ENCODE measurements at regions not wholly inside any gene's neighbourhood (a gene's known extent, or its start where the extent isn't known, plus 50 kb on each side); places are given as distances from the start of the nearest gene placed in this dataset.

- no peak for TF ChIP-seq SUZ12 (IDR thresholded peaks at IDR 0.05)
- no peak for TF ChIP-seq PKNOX1 (IDR thresholded peaks at IDR 0.05)
- TF ChIP-seq BHLHE40 (IDR thresholded peaks at IDR 0.05; ENCODE audit: borderline replicate concordance) = no peak
- no peak for TF ChIP-seq HDGF (IDR thresholded peaks at IDR 0.05; ENCODE audit: borderline replicate concordance)
- TF ChIP-seq FOXK2 (IDR thresholded peaks at IDR 0.05) = no peak
- no peak for TF ChIP-seq ELF4 (IDR thresholded peaks at IDR 0.05)
- no peak for TF ChIP-seq TARDBP (IDR thresholded peaks at IDR 0.05)
- TF ChIP-seq ARNT (IDR thresholded peaks at IDR 0.05) = no peak
- no peak for TF ChIP-seq FOXA1 (IDR thresholded peaks at IDR 0.05)
- TF ChIP-seq L3MBTL2 (conservative IDR thresholded peaks at IDR 0.05) = no peak
- no peak for TF ChIP-seq LEF1 (IDR thresholded peaks at IDR 0.05; ENCODE audit: borderline replicate concordance)
- ChIA-PET CTCF (no interaction called here), POLR2A (no interaction called here)
- no peak for DNase-seq (ENCODE audit: extremely low spot score)
Measured at GRCh38 chr2:60365556-60365955, 187.9 kb downstream of the BCL11A start.

- no peak for DNase-seq (ENCODE audit: extremely low spot score)
- no peak for TF ChIP-seq SUZ12 (IDR thresholded peaks at IDR 0.05)
- TF ChIP-seq L3MBTL2 (conservative IDR thresholded peaks at IDR 0.05) = no peak
- no peak for TF ChIP-seq FOXM1 (IDR thresholded peaks at IDR 0.05; ENCODE audit: borderline replicate concordance)
- no peak for TF ChIP-seq BHLHE40 (IDR thresholded peaks at IDR 0.05; ENCODE audit: borderline replicate concordance)
- no peak for TF ChIP-seq FOXA1 (IDR thresholded peaks at IDR 0.05)
- no peak for TF ChIP-seq FOXK2 (IDR thresholded peaks at IDR 0.05)
- TF ChIP-seq NFRKB (IDR thresholded peaks at IDR 0.05) = no peak
- no peak for TF ChIP-seq CTBP1 (IDR thresholded peaks at IDR 0.05; ENCODE audit: borderline replicate concordance)
- no peak for TF ChIP-seq SP1 (IDR thresholded peaks at IDR 0.05)
- no peak for TF ChIP-seq HDGF (IDR thresholded peaks at IDR 0.05; ENCODE audit: borderline replicate concordance)
- TF ChIP-seq TARDBP (IDR thresholded peaks at IDR 0.05) = no peak
- no peak for TF ChIP-seq ARNT (IDR thresholded peaks at IDR 0.05)
- TF ChIP-seq PKNOX1 (IDR thresholded peaks at IDR 0.05) = no peak
- POLR2A ChIA-PET = no interaction called here
- CTCF ChIA-PET = interaction anchor here (0.6 kb wide), 1 partner anchor 17 kb away, joined by 3 read pairs; no protein-coding TSS in a partner anchor
Measured at GRCh38 chr2:60364491-60364890, 189.0 kb downstream of the BCL11A start.

GRCh38 chr2:60361498-60361897, 192.0 kb downstream of the BCL11A start:
- no peak for TF ChIP-seq NFRKB (IDR thresholded peaks at IDR 0.05)
- no peak for TF ChIP-seq LEF1 (IDR thresholded peaks at IDR 0.05; ENCODE audit: borderline replicate concordance)
- no peak for TF ChIP-seq BHLHE40 (IDR thresholded peaks at IDR 0.05; ENCODE audit: borderline replicate concordance)
- TF ChIP-seq TARDBP (IDR thresholded peaks at IDR 0.05) = no peak
- no peak for TF ChIP-seq FOXM1 (IDR thresholded peaks at IDR 0.05; ENCODE audit: borderline replicate concordance)
- no peak for TF ChIP-seq CTBP1 (IDR thresholded peaks at IDR 0.05; ENCODE audit: borderline replicate concordance)
- no peak for TF ChIP-seq L3MBTL2 (conservative IDR thresholded peaks at IDR 0.05)
- no peak for TF ChIP-seq ARNT (IDR thresholded peaks at IDR 0.05)
- no peak for TF ChIP-seq SP1 (IDR thresholded peaks at IDR 0.05)
- no peak for TF ChIP-seq HDGF (IDR thresholded peaks at IDR 0.05; ENCODE audit: borderline replicate concordance)
- TF ChIP-seq FOXK2 (IDR thresholded peaks at IDR 0.05) = no peak
- no peak for TF ChIP-seq FOXA1 (IDR thresholded peaks at IDR 0.05)
- TF ChIP-seq PKNOX1 (IDR thresholded peaks at IDR 0.05) = no peak
- no peak for TF ChIP-seq ELF4 (IDR thresholded peaks at IDR 0.05)
- no peak for TF ChIP-seq ZNF384 (IDR thresholded peaks at IDR 0.05)
- DNase-seq (ENCODE audit: extremely low spot score) = no peak
- ChIA-PET POLR2A (no interaction called here), CTCF (no interaction called here)

GRCh38 chr2:60359569-60359968, 193.9 kb downstream of the BCL11A start:
- ChIA-PET POLR2A (no interaction called here), CTCF (no interaction called here)
- DNase-seq (ENCODE audit: extremely low spot score) = no peak

GRCh38 chr2:60358476-60358875, 195.0 kb downstream of the BCL11A start:
- no peak for DNase-seq (ENCODE audit: extremely low spot score)
- POLR2A ChIA-PET = no interaction called here
- TF ChIP-seq FOXA1 (IDR thresholded peaks at IDR 0.05) = no peak
- no peak for TF ChIP-seq CTBP1 (IDR thresholded peaks at IDR 0.05; ENCODE audit: borderline replicate concordance)
- no peak for TF ChIP-seq NFRKB (IDR thresholded peaks at IDR 0.05)
- no peak for TF ChIP-seq ELF4 (IDR thresholded peaks at IDR 0.05)
- no peak for TF ChIP-seq PKNOX1 (IDR thresholded peaks at IDR 0.05)
- no peak for TF ChIP-seq SP1 (IDR thresholded peaks at IDR 0.05)
- TF ChIP-seq FOXM1 (IDR thresholded peaks at IDR 0.05; ENCODE audit: borderline replicate concordance) = no peak
- TF ChIP-seq ZNF384 (IDR thresholded peaks at IDR 0.05) = no peak
- TF ChIP-seq TARDBP (IDR thresholded peaks at IDR 0.05) = no peak
- CTCF ChIA-PET = no interaction called here

More at GRCh38 chr2:60359569-60359968, 193.9 kb downstream of the BCL11A start:
- no peak for TF ChIP-seq FOXK2 (IDR thresholded peaks at IDR 0.05)
- TF ChIP-seq PKNOX1 (IDR thresholded peaks at IDR 0.05) = no peak
- TF ChIP-seq NFRKB (IDR thresholded peaks at IDR 0.05) = no peak
- TF ChIP-seq TARDBP (IDR thresholded peaks at IDR 0.05) = no peak
- no peak for TF ChIP-seq BHLHE40 (IDR thresholded peaks at IDR 0.05; ENCODE audit: borderline replicate concordance)
- TF ChIP-seq FOXM1 (IDR thresholded peaks at IDR 0.05; ENCODE audit: borderline replicate concordance) = no peak
- no peak for TF ChIP-seq CTBP1 (IDR thresholded peaks at IDR 0.05; ENCODE audit: borderline replicate concordance)

Measured in HEK293T (cell line).